ACC112 (cell line): ENCODE measurements at regions not wholly inside any gene's neighbourhood (a gene's known extent, or its start where the extent isn't known, plus 50 kb on each side); places are given as distances from the start of the nearest gene placed in this dataset.
"Not testable (repeated sequence)": the region's sequence is repeated elsewhere in the genome, so short reads cannot be mapped to it uniquely, and the experiment has no call there.

Experiments used
- H2AFZ ChIP-seq: fragments of 200-600 bp; sonication (generic); one replicate; pipeline ENCODE4 v1.6.0; 2017; ENCODE audit warnings: antibody characterized with exemption, low read length; ENCODE audit not compliant: unreplicated experiment
- H3K27ac ChIP-seq: fragments of 200-600 bp; sonication (generic); 2 replicates; pipeline ENCODE4 v1.5.1; 2014; ENCODE audit warnings: low read depth, mild to moderate bottlenecking, antibody characterized with exemption, low read length, moderate library complexity
- H3K27me3 ChIP-seq: fragments of 200-600 bp; sonication (generic); 2 replicates; pipeline ENCODE4 v1.6.1; 2014; ENCODE audit warnings: mild to moderate bottlenecking, antibody characterized with exemption, low read length, moderate library complexity, mixed read lengths; ENCODE audit not compliant: insufficient read depth
- H3K36me3 ChIP-seq: fragments of 200-600 bp; sonication (generic); 2 replicates; pipeline ENCODE4 v1.6.1; 2016; ENCODE audit warnings: mild to moderate bottlenecking, antibody characterized with exemption, low read length, moderate library complexity, mixed read lengths; ENCODE audit not compliant: insufficient read depth
- H3K4me1 ChIP-seq: fragments of 200-600 bp; sonication (generic); one replicate; pipeline ENCODE4 v1.6.1; 2016; ENCODE audit warnings: low read length, mixed read lengths; ENCODE audit not compliant: insufficient read depth, unreplicated experiment, control insufficient read depth
- H3K4me3 ChIP-seq: fragments of 200-600 bp; sonication (generic); 2 replicates; pipeline ENCODE4 v1.5.1; 2014; ENCODE audit warnings: mild to moderate bottlenecking, low read depth, low read length
- H3K79me2 ChIP-seq: fragments of 200-600 bp; sonication (generic); one replicate; pipeline ENCODE4 v1.6.0; 2016; ENCODE audit warnings: low read length; ENCODE audit not compliant: control insufficient read depth, unreplicated experiment, insufficient read depth

DNA sequence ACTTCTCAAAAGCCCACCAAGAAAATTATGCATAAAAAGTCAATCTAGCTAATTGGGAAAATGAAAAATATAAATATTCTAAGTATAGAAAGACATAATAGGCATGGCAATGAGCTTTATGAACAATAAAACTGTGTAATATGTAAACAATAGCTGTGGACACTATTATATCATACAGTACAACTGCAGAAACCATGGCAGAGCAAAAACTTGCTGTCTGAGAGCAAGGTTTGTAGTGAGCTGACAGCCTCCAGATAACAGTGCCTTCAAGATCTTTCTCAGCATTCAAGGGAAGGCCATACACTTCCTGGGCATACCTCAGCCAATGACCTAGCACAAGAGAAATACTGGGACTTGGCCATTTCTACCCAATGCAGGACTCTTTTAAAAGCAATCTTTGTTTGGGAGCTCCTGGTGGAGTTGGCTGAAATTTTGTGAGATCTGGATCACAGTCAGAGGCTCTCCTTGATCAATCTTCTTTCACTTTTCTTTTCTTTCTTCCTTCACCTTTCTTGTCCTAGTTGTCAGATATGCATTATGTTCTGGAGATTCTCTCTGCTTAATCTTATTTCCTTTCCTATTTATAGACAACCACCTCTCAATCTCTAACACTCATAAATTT lies 427.2 kb upstream of the UBE2E3 start:
- H3K36me3 ChIP-seq: no peaks in the 10 kb centered on the region
- no peaks in the 10 kb centered on the region for H3K27me3 ChIP-seq
- no peak overlapping the region for H3K4me3 ChIP-seq
- H3K27ac ChIP-seq: no peak overlapping the region
- peak overlapping the region; percentile 31 for H2AFZ ChIP-seq
- H3K79me2 ChIP-seq: no peaks in the 10 kb centered on the region
- H3K4me1 ChIP-seq: no peaks in the 10 kb centered on the region

DNA sequence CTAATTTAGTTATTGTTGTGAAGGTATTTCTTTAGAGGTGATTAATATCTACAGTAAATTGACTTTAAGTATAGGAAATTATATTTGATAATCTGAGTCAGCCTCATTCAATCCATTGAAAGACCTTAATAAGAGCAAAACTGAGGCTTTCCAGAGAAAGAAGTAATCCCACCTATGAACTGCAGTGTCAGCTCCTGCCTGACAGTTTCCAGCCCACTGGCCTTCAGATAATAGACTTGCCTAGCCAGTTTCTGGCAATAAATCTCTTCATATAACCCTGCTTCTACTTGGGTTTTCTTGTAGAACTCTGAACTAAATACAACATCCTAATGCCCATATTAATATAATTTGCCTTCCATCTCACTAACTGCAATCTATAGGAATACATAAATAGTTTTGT lies 437.9 kb upstream of the UBE2E3 start:
- no peak overlapping the region for H2AFZ ChIP-seq
- no peaks in the 10 kb centered on the region for H3K4me1 ChIP-seq
- H3K79me2 ChIP-seq: no peaks in the 10 kb centered on the region
- H3K4me3 ChIP-seq: no peak overlapping the region
- no peaks in the 10 kb centered on the region for H3K27me3 ChIP-seq
- no peaks in the 10 kb centered on the region for H3K36me3 ChIP-seq
- no peak overlapping the region for H3K27ac ChIP-seq

DNA sequence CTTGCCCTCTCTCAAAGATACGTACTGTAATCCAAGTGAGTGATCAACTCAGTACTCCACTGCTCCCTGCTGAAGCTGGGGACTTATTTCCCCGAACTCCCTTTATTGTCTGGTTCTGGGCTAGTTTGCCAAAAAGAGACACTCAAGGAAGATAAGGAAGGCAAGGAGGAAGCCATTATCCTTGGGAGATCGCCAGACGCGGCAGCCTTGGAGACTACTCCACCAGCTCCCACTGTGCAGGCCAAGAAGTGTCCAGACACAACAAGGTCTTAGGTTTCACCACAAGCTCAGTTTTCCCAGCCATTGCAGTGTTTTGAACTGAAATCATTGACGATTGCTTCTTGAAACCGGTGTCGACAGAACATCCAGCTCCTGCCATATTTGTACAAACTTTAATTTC lies 439.6 kb upstream of the UBE2E3 start:
- Histone ChIP-seq H3K36me3 (no peaks in the 10 kb centered on the region), H3K27ac (no peak overlapping the region), H3K79me2 (no peaks in the 10 kb centered on the region), H3K4me3 (no peak overlapping the region), H2AFZ (no peak overlapping the region), H3K4me1 (no peaks in the 10 kb centered on the region), H3K27me3 (no peaks in the 10 kb centered on the region)

DNA sequence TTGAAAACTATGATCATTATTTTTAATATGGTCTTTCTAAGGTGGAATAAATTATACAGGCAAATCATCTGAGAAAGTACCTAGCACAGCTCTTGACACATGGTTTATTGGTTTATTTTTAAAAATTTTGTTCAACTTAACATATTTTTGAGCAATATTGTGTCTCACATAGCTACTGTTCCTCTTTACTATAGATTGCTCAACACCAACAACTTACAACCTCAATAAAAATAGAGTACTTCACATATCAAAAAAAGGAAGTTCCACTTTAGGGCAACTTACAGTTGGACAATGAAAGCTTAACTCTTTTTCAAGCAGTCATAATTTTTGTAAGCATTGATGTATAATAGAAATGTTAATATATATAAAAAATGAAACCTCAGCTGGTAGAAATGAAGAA lies 440.9 kb upstream of the UBE2E3 start:
- Histone ChIP-seq H3K4me3 (no peak overlapping the region), H3K27ac (no peak overlapping the region), H3K79me2 (no peaks in the 10 kb centered on the region), H2AFZ (no peak overlapping the region), H3K36me3 (no peaks in the 10 kb centered on the region), H3K27me3 (no peaks in the 10 kb centered on the region), H3K4me1 (no peaks in the 10 kb centered on the region)

DNA sequence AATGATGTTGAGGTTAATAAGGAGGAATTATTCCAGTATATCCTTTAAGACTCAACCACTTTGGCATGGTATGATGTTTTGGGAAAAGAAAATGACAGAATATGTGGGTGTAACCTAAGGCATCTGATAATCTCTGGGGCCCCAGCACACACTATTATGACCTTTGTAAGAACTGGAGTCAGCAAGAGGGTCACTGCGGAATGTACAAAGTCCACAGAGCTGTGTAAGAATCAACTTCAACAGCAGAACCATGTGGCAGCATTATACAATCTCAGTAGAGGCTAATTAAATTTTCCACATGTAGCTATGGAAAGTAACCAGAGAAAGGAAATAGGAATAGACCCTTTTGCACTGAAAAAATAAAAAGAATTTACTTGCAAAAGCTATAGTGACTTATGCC lies 445.1 kb upstream of the UBE2E3 start:
- Histone ChIP-seq H3K27me3 (no peaks in the 10 kb centered on the region), H3K79me2 (no peaks in the 10 kb centered on the region), H3K4me1 (no peaks in the 10 kb centered on the region)

DNA sequence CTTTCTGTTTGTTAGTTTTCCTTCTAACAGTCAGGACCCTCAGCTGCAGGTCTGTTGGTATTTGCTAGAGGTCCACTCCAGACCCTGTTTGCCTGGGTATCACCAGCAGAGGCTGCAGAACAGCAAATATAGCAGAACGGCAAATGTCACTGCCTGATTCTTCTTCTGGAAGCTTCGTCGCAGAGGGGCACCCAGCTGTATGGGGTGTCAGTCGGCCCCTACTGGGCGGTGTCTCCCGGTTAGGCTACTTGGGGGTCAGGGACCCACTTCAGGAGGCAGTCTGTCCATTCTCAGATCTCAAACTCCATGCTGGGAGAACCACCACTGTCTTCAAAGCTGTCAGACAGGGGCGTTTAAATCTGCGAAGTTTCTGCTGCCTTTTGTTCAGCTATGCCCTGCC lies 448.6 kb upstream of the UBE2E3 start:
- not testable (repeated sequence) for H3K4me1 ChIP-seq, H3K36me3 ChIP-seq, H3K79me2 ChIP-seq, H3K4me3 ChIP-seq, H2AFZ ChIP-seq, H3K27ac ChIP-seq, H3K27me3 ChIP-seq

More for the DNA sequence above, 445.1 kb upstream of the UBE2E3 start:
- H3K27ac ChIP-seq: no peak overlapping the region
- no peak overlapping the region for H2AFZ ChIP-seq
- no peak overlapping the region for H3K4me3 ChIP-seq
- H3K36me3 ChIP-seq: no peaks in the 10 kb centered on the region

DNA sequence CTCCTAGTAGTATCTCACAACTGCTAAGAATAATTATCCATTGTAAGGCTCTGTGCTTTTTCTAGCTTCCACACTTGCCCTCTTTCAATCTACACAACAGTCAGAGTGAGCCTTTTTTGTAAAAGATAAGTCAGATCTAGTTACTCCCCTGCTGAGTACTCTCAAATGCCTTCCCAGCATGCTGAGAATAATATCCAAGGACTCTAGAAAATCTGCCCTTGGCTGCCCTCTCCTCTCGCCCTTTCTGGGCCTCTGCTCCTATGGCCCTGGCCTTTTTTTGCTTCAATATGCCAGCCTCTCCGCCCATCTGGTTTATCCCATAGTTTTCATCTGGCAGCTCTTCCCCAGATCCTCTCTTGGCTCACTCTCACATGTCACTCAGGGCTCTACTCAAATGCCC lies 455.9 kb upstream of the UBE2E3 start:
- H3K4me1 ChIP-seq: peaks cover 53% of the 10 kb centered on the region
- H3K27me3 ChIP-seq: no peaks in the 10 kb centered on the region
- no peaks in the 10 kb centered on the region for H3K79me2 ChIP-seq
- peak overlapping the region; percentile 81 for H2AFZ ChIP-seq
- H3K36me3 ChIP-seq: no peaks in the 10 kb centered on the region
- H3K27ac ChIP-seq: peak overlapping the region; percentile 95
- peak overlapping the region; percentile 4 for H3K4me3 ChIP-seq

DNA sequence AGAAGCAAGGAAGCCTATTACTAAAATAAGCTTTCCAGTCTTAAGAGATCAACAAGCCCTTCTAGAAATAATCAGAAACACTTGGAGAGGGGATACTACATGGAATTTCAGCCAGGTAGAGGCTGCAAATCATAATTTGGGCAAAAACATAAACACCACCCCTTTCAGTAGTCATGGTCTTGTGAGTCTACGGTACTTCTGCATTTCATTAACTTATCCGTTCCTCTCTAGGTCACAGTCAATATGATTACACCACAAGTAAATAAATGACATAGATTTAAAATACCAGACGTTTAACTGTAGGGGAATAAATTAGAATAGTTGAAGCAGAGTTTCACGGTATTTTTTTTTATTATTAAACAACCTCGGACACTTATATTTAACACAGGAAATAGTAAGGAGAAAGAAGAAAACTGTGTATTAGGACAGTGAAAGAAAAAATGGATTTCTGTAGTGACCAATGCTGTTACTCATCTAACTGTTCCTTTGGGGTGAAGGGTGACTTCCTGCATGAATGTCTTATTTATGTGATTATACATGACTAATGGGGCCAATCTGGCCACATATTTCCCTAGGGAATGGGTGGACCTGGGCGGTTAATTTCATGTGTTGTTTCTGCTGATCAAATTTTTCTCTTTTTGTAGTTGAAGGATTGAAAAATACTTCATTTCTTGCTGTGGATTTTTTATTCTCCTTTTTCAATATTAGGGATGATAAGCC lies 456.6 kb upstream of the UBE2E3 start:
- Histone ChIP-seq H3K36me3 (no peaks in the 10 kb centered on the region), H3K79me2 (no peaks in the 10 kb centered on the region), H3K27ac (peak overlapping the region; percentile 95), H3K4me3 (peak overlapping the region; percentile 4), H2AFZ (peak overlapping the region; percentile 81), H3K27me3 (no peaks in the 10 kb centered on the region), H3K4me1 (peaks cover 60% of the 10 kb centered on the region)

DNA sequence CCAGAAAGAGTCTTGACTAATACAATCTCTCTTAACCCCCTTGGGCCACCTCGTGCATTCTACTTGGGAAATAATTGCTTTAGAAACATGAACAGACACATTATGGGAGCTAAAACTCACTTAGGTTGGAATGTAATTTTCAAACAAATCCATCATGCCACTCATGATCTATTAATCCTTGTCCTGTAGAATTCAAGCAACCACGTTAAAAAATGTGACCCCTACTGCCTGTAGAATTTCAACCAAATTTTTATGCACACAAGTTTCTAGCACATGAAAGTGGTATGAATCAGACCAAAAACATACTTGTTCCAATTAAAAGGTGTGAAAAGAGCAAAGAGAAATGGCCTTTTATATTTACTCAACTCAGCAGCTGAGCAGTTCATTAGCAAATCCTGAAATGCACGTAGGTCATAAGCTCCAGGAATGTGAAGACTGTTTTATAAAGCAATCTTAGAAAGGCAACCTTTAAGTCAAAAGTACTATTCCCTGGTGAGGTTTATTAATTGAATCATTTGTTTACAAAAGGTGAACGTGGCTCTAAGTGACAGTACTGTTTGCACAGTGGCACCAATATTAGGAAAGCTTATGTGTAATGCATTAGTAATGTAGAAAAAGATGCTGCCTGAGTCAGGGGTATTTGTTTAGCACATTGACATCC lies 459.4 kb upstream of the UBE2E3 start:
- Histone ChIP-seq H3K79me2 (no peaks in the 10 kb centered on the region), H3K27me3 (no peaks in the 10 kb centered on the region), H3K4me1 (peaks cover 68% of the 10 kb centered on the region), H3K27ac (peak overlapping the region; percentile 39; the same call in 1 of the 2 replicates), H3K36me3 (no peaks in the 10 kb centered on the region), H2AFZ (no peak overlapping the region), H3K4me3 (peak overlapping the region; percentile 21; the same call in 1 of the 2 replicates)

DNA sequence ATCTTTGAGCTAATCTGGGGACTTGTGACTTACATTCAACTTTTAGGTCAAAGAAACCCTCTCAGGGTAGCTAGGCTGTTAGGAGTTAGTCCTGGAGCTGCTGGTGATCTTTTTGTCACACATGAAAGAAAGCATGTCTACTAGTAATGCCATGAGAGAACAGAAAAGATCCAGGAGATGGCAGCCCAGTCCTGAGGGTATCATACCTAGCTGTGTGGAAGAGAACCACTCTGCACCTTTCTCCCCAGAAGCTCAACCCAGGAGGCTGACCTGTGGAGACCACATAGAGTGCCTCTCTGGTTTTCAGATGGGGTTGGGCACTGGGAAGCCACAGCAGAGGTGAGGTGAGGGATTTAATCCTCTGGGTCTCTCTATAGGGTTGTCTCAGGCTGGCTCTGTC lies 460.2 kb upstream of the UBE2E3 start:
- Histone ChIP-seq H3K4me3 (no peak overlapping the region), H3K27me3 (no peaks in the 10 kb centered on the region), H3K36me3 (no peaks in the 10 kb centered on the region), H3K27ac (no peak overlapping the region), H3K4me1 (peaks cover 73% of the 10 kb centered on the region), H2AFZ (no peak overlapping the region), H3K79me2 (no peaks in the 10 kb centered on the region)

DNA sequence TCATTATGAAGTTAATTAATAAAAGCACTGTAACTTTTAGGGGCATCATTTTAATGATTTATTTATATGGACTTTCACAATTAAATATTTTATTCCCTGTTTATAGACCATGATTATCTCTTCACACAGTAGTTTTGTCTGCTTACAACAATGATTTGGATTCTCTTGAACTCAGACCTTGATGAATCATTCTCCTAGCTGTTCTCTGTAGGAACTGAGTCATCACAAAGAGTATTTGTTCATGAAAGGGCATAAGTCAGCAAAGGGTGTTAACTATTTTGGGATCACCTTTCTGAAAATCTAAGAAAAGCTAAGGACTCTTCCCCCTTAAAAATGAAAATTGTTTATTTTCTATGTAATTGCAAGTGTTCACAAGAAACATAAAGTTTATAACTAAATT lies 461.1 kb upstream of the UBE2E3 start:
- H3K27ac ChIP-seq: no peak overlapping the region
- peaks cover 65% of the 10 kb centered on the region for H3K4me1 ChIP-seq
- H3K27me3 ChIP-seq: no peaks in the 10 kb centered on the region
- H3K4me3 ChIP-seq: no peak overlapping the region
- H2AFZ ChIP-seq: no peak overlapping the region
- no peaks in the 10 kb centered on the region for H3K79me2 ChIP-seq
- H3K36me3 ChIP-seq: no peaks in the 10 kb centered on the region
